RWPE2 (cell line): ENCODE measurements at regions not wholly inside any gene's neighbourhood (a gene's known extent, or its start where the extent isn't known, plus 50 kb on each side); places are given as distances from the start of the nearest gene placed in this dataset.

Source experiments
- ATAC-seq: fragments of 200-7000 bp; cut with Tn5 transposase; 3 replicates; pipeline ENCODE4 v1.9.1; 2021; ENCODE audit warnings: low read depth
- DNase-seq: peaks from one replicate; pipeline ENCODE4 v3.0.0-alpha.2; 2020; ENCODE audit warnings: low spot score
- H3K27ac ChIP-seq: fragments of 450-650 bp; 2 replicates; pipeline ENCODE4 v1.5.1; 2017; ENCODE audit warnings: mild to moderate bottlenecking; ENCODE audit not compliant: poor library complexity, severe bottlenecking
- H3K27me3 ChIP-seq: fragments of 250-450 bp; sonication (Bioruptor Pico); 2 replicates; pipeline ENCODE4 v1.5.1; 2021; ENCODE audit warnings: mild to moderate bottlenecking, moderate library complexity; ENCODE audit not compliant: insufficient read depth, poor library complexity, severe bottlenecking
- H3K36me3 ChIP-seq: fragments of 250-450 bp; sonication (Bioruptor Pico); 2 replicates; pipeline ENCODE4 v1.5.1; 2020; ENCODE audit warnings: low read depth, mild to moderate bottlenecking, moderate library complexity
- H3K4me1 ChIP-seq: fragments of 250-450 bp; sonication (Bioruptor Pico); 2 replicates; pipeline ENCODE4 v1.5.1; 2021; ENCODE audit warnings: mild to moderate bottlenecking, moderate library complexity; ENCODE audit not compliant: insufficient read depth, poor library complexity, severe bottlenecking
- H3K4me3 ChIP-seq: fragments of 250-450 bp; sonication (Bioruptor Pico); 2 replicates; pipeline ENCODE4 v1.5.1; 2021; ENCODE audit warnings: mild to moderate bottlenecking, moderate library complexity; ENCODE audit not compliant: severe bottlenecking
- H3K9me3 ChIP-seq: fragments of 250-450 bp; sonication (Bioruptor Pico); 2 replicates; pipeline ENCODE4 v1.5.1; 2021; ENCODE audit warnings: mild to moderate bottlenecking, moderate library complexity; ENCODE audit not compliant: severe bottlenecking
- TF ChIP-seq, protein P1 (sequence below): fragments of 450-650 bp; IDR thresholded peaks from one replicate; pipeline ENCODE4 v1.5.1; 2017; ENCODE audit warnings: mild to moderate bottlenecking, moderate library complexity; ENCODE audit not compliant: poor library complexity, severe bottlenecking

DNA sequence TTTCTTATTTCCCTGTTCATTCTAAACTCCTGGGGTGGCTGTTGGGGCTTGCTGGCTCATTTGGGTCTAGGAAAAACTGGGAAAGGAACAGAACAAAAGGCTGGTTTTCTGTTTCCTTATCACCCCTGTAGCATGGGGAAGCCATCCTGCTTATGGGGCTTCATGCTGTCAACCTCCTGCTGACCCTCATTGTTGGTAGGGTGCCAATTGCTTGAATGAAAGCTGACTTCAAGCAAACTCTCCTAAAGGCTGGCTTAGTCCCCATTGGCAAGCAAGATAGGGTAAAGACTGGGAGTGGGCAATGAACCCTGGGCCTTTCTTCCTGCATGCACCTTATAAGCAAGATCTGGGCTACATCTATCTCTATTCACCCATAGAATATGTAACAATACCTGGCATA, 511.6 kb downstream of the DMAC1 start:
- ATAC-seq (no peak), DNase-seq (no peak)
- Histone ChIP-seq H3K27ac (no peak overlapping the region), H3K9me3 (no peaks in the 10 kb centered on the region), H3K36me3 (no peaks in the 10 kb centered on the region), H3K4me3 (no peak overlapping the region), H3K4me1 (no peaks in the 10 kb centered on the region), H3K27me3 (no peaks in the 10 kb centered on the region)
- TF ChIP-seq, protein P1, sequence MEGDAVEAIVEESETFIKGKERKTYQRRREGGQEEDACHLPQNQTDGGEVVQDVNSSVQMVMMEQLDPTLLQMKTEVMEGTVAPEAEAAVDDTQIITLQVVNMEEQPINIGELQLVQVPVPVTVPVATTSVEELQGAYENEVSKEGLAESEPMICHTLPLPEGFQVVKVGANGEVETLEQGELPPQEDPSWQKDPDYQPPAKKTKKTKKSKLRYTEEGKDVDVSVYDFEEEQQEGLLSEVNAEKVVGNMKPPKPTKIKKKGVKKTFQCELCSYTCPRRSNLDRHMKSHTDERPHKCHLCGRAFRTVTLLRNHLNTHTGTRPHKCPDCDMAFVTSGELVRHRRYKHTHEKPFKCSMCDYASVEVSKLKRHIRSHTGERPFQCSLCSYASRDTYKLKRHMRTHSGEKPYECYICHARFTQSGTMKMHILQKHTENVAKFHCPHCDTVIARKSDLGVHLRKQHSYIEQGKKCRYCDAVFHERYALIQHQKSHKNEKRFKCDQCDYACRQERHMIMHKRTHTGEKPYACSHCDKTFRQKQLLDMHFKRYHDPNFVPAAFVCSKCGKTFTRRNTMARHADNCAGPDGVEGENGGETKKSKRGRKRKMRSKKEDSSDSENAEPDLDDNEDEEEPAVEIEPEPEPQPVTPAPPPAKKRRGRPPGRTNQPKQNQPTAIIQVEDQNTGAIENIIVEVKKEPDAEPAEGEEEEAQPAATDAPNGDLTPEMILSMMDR = no peak

DNA sequence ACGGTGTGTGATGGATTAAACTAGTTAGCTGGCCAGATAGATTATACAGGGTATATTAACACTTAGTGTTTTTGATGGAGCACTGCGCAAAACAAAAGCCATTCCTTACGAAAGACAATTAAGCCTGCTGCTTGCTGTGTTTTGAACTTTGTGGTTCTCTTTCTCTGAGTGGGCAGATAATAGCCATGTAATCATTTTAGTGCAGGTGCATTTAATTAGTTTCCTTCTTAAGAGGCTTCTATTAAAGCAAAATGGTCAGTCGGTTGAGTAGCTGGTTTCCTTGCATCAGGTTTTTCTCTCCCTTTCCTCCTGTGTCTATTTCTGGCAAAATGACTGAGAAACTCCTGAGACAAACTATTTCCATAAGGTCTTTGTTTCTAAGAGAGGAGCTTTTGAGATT, 512.5 kb downstream of the DMAC1 start:
- H3K9me3 ChIP-seq = no peaks in the 10 kb centered on the region
- H3K4me3 ChIP-seq = no peak overlapping the region
- H3K36me3 ChIP-seq = no peaks in the 10 kb centered on the region
- H3K27ac ChIP-seq = no peak overlapping the region
- DNase-seq (no peak), ATAC-seq (no peak)
- TF ChIP-seq, protein P1 = no peak
- H3K27me3 ChIP-seq = no peaks in the 10 kb centered on the region
- H3K4me1 ChIP-seq = no peaks in the 10 kb centered on the region

DNA sequence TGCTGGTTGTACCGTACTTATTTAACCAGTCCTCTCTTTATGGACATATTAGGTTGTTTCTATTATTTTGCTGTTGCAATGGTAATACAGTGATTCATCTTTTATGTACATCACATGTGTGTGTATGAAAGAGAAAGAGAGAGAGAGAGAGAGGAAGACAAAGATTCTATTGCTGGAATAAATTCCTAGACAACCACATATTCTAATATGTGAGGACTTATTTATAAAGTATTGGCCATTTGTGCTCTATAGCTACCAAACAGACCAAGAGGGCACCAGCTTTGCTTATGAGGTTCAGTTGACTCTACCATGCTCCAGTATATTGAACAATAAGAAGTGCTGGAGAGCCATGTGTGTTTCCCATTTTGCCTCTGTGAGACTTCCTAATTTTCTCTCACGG, 513.5 kb downstream of the DMAC1 start:
- no peaks in the 10 kb centered on the region for H3K27me3 ChIP-seq

GRCh38 chr9:7285199-7285598, 514.4 kb downstream of the DMAC1 start:
- H3K27me3 ChIP-seq = no peaks in the 10 kb centered on the region
- H3K36me3 ChIP-seq = no peaks in the 10 kb centered on the region
- H3K4me1 ChIP-seq = no peaks in the 10 kb centered on the region
- TF ChIP-seq, protein P1 = no peak
- ATAC-seq (no peak), DNase-seq (no peak)
- no peak overlapping the region for H3K27ac ChIP-seq
- no peaks in the 10 kb centered on the region for H3K9me3 ChIP-seq
- no peak overlapping the region for H3K4me3 ChIP-seq

More for the DNA sequence above, 513.5 kb downstream of the DMAC1 start:
- Histone ChIP-seq H3K4me3 (no peak overlapping the region), H3K36me3 (no peaks in the 10 kb centered on the region), H3K4me1 (no peaks in the 10 kb centered on the region), H3K27ac (no peak overlapping the region), H3K9me3 (no peaks in the 10 kb centered on the region)
- no peak for DNase-seq
- TF ChIP-seq, protein P1 = no peak
- no peak for ATAC-seq

DNA sequence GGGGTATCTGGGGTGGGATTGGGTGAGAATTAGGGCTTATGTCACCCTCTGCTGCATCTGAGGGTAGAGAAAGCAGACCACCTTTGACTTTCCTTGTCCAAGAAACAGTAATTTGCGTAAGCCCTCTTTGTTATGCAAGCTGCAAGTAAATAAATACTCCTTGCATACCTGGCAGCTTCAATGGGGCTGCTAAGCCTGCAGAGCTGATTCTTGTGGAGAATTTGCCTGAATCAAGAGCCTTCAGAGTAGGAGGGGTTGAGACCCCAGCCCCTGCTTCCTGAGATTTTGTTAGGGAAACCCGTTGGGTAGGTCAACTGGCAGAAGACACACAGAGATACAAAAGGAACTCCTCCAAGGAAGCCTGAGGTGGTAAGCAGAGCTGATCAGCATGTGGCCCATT, 515.1 kb downstream of the DMAC1 start:
- H3K4me1 ChIP-seq = no peaks in the 10 kb centered on the region
- TF ChIP-seq, protein P1 = no peak
- ATAC-seq (no peak), DNase-seq (no peak)
- no peaks in the 10 kb centered on the region for H3K27me3 ChIP-seq
- no peaks in the 10 kb centered on the region for H3K36me3 ChIP-seq
- no peak overlapping the region for H3K4me3 ChIP-seq
- no peaks in the 10 kb centered on the region for H3K9me3 ChIP-seq
- H3K27ac ChIP-seq = no peak overlapping the region
